Smooth muscle cell (in vitro differentiated cells): ENCODE measurements at regions not wholly inside any gene's neighbourhood (a gene's known extent, or its start where the extent isn't known, plus 50 kb on each side); places are given as distances from the start of the nearest gene placed in this dataset.

Experiments
- DNase-seq: peaks from one replicate; lab custom pipeline; 2025; ENCODE audit not compliant: unreplicated experiment; lab: John Stamatoyannopoulos, UW
- H2AFZ ChIP-seq: fragments of 200-600 bp; sonication (generic); 2 replicates; pipeline ENCODE4 v1.6.0; 2016; ENCODE audit warnings: antibody characterized with exemption, low read depth, mild to moderate bottlenecking
- H3F3A ChIP-seq: fragments of 200-600 bp; sonication (generic); 2 replicates; pipeline ENCODE4 v1.6.0; 2017; ENCODE audit warnings: antibody characterized with exemption, low read depth
- H3K27ac ChIP-seq: fragments of 200-600 bp; sonication (generic); 2 replicates; pipeline ENCODE4 v1.5.1; 2016; ENCODE audit warnings: low read depth, mild to moderate bottlenecking
- H3K27me3 ChIP-seq: fragments of 200-600 bp; sonication (generic); 2 replicates; pipeline ENCODE4 v1.6.1; 2016; ENCODE audit warnings: low read depth, mild to moderate bottlenecking
- H3K36me3 ChIP-seq: fragments of 200-600 bp; sonication (generic); 2 replicates; pipeline ENCODE4 v1.5.1; 2016; ENCODE audit warnings: low read depth
- H3K4me1 ChIP-seq: fragments of 200-600 bp; sonication (generic); 2 replicates; pipeline ENCODE4 v1.5.1; 2016; ENCODE audit warnings: low read depth
- H3K4me2 ChIP-seq: fragments of 200-600 bp; sonication (generic); 2 replicates; pipeline ENCODE4 v1.6.0; 2016; ENCODE audit warnings: mild to moderate bottlenecking
- H3K4me3 ChIP-seq: fragments of 200-600 bp; sonication (generic); 2 replicates; pipeline ENCODE4 v1.5.1; 2016; ENCODE audit warnings: mild to moderate bottlenecking
- H3K79me2 ChIP-seq: fragments of 200-600 bp; sonication (generic); 2 replicates; pipeline ENCODE4 v1.6.0; 2016; ENCODE audit warnings: low read depth, mild to moderate bottlenecking
- H3K9ac ChIP-seq: fragments of 200-600 bp; sonication (generic); 2 replicates; pipeline ENCODE4 v1.6.0; 2016; ENCODE audit warnings: low read depth
- H3K9me3 ChIP-seq: fragments of 200-600 bp; sonication (generic); replicated peaks from 2 replicates; pipeline ENCODE4 v1.5.1; 2016; ENCODE audit warnings: low read depth
- H4K20me1 ChIP-seq: fragments of 200-600 bp; sonication (generic); 2 replicates; pipeline ENCODE4 v1.6.0; 2016; ENCODE audit warnings: low read depth
- CTCF ChIP-seq: fragments of 200-600 bp; sonication (generic); IDR thresholded peaks from 2 replicates; pipeline ENCODE4 v1.5.1; 2017; ENCODE audit warnings: borderline replicate concordance, mild to moderate bottlenecking, antibody characterized with exemption; ENCODE audit not compliant: insufficient read depth, poor library complexity, severe bottlenecking
- WGBS: methylation state at CpG from one replicate; pipeline ENCODE4 v1.1.7; 2016; ENCODE audit warnings: low lambda C conversion rate; 5-methylcytosine and 5-hydroxymethylcytosine counted together

- H4K20me1 ChIP-seq, result no peaks in the 10 kb centered on the region
Measured at GRCh38 chr16:35732046-35732810, 2272.8 kb downstream of the TP53TG3F start.

GRCh38 chr16:35733278-35733965 lies 2274.0 kb downstream of the TP53TG3F start:
- Histone ChIP-seq H3K27ac (no peak overlapping the region), H3K9me3 (peaks cover 5% of the 10 kb centered on the region), H3K27me3 (no peaks in the 10 kb centered on the region), H3F3A (no peaks in the 10 kb centered on the region), H3K4me2 (no peak overlapping the region), H3K4me3 (no peak overlapping the region), H3K4me1 (no peaks in the 10 kb centered on the region), H3K36me3 (no peaks in the 10 kb centered on the region), H2AFZ (no peak overlapping the region), H3K79me2 (no peaks in the 10 kb centered on the region), H3K9ac (no peak overlapping the region), H4K20me1 (no peaks in the 10 kb centered on the region)
- DNase-seq, result no peak
- TF ChIP-seq CTCF, result no peak
- 50% methylated on average over 3 of the region's 3 CpGs for WGBS

More at GRCh38 chr16:35732046-35732810, 2272.8 kb downstream of the TP53TG3F start:
- Histone ChIP-seq H3K4me2 (no peak overlapping the region), H3K4me1 (no peaks in the 10 kb centered on the region), H2AFZ (no peak overlapping the region), H3F3A (no peaks in the 10 kb centered on the region), H3K9ac (no peak overlapping the region), H3K4me3 (no peak overlapping the region), H3K9me3 (no peaks in the 10 kb centered on the region), H3K27ac (no peak overlapping the region), H3K36me3 (no peaks in the 10 kb centered on the region), H3K79me2 (no peaks in the 10 kb centered on the region), H3K27me3 (no peaks in the 10 kb centered on the region)
- TF ChIP-seq CTCF, result no peak
- WGBS, result 69% methylated on average over 15 of the region's 15 CpGs
- DNase-seq, result no peak

- Histone ChIP-seq H3F3A (no peaks in the 10 kb centered on the region), H3K4me2 (no peak overlapping the region), H3K4me1 (no peaks in the 10 kb centered on the region), H3K27ac (no peak overlapping the region), H3K9ac (no peak overlapping the region), H3K9me3 (peaks cover 5% of the 10 kb centered on the region), H3K79me2 (no peaks in the 10 kb centered on the region), H2AFZ (no peak overlapping the region), H3K27me3 (no peaks in the 10 kb centered on the region), H3K36me3 (no peaks in the 10 kb centered on the region), H3K4me3 (no peak overlapping the region), H4K20me1 (no peaks in the 10 kb centered on the region)
- DNase-seq, result no peak
- WGBS, result 68% methylated on average over 18 of the region's 18 CpGs
- TF ChIP-seq CTCF, result no peak
Measured at GRCh38 chr16:35733971-35734702, 2274.7 kb downstream of the TP53TG3F start.
